PC-3 (cell line): ENCODE measurements at regions not wholly inside any gene's neighbourhood (a gene's known extent, or its start where the extent isn't known, plus 50 kb on each side); places are given as distances from the start of the nearest gene placed in this dataset.
A peak's percentile ranks its signal among the peaks of the same experiment; 100 is the strongest.

Source experiments
- ATAC-seq: fragments of 200-7000 bp; cut with Tn5 transposase; 2 replicates; pipeline ENCODE4 v1.9.1; 2020; ENCODE audit warnings: mild to moderate bottlenecking, moderate library complexity
- BruUV-seq: library from RNA; stranded (reverse); fragments of 400-500 nt; replicated peaks from 2 replicates; lab custom pipeline; 2021; lab: Mats Ljungman, UMichigan
- CTCF ChIA-PET: fragments of 300-600 bp; sonication (Branson Sonifier 250); formaldehyde crosslinking; loops from one replicate; lab custom pipeline; 2022; ENCODE audit warnings: antibody characterized with exemption; lab: Charles Lee
- POLR2A ChIA-PET: fragments of 300-600 bp; sonication (Branson Sonifier 250); formaldehyde crosslinking; loops from one replicate; lab custom pipeline; 2022; ENCODE audit warnings: antibody characterized with exemption; ENCODE audit not compliant: unreplicated experiment; lab: Charles Lee
- DNase-seq: peaks from one replicate; pipeline ENCODE4 v3.0.0-alpha.2; 2015
- H2AFZ ChIP-seq: fragments of 300-600 bp; sonication (generic); 2 replicates; pipeline ENCODE4 v1.6.0; 2016; ENCODE audit warnings: antibody characterized with exemption, low read length
- H3F3A ChIP-seq: fragments of 300-600 bp; sonication (generic); one replicate; pipeline ENCODE4 v1.6.0; 2017; ENCODE audit warnings: antibody characterized with exemption, low read length, control low read depth, mild to moderate bottlenecking; ENCODE audit not compliant: unreplicated experiment
- H3K27ac ChIP-seq: fragments of 300-600 bp; sonication (generic); 2 replicates; pipeline ENCODE4 v1.5.1; 2016; ENCODE audit warnings: mild to moderate bottlenecking, low read length
- H3K27me3 ChIP-seq: fragments of 300-600 bp; sonication (generic); 2 replicates; pipeline ENCODE4 v1.6.1; 2016; ENCODE audit warnings: low read length, mixed read lengths
- H3K36me3 ChIP-seq: fragments of 300-600 bp; sonication (generic); 2 replicates; pipeline ENCODE4 v1.6.1; 2016; ENCODE audit warnings: low read depth, mixed run types, low read length, mixed read lengths
- H3K4me1 ChIP-seq: fragments of 300-600 bp; sonication (generic); 2 replicates; pipeline ENCODE4 v1.5.1; 2016; ENCODE audit warnings: low read length; ENCODE audit not compliant: insufficient read depth
- H3K4me2 ChIP-seq: fragments of 300-600 bp; sonication (generic); 2 replicates; pipeline ENCODE4 v1.6.0; 2016; ENCODE audit warnings: low read length
- H3K4me3 ChIP-seq: fragments of 300-600 bp; sonication (generic); 2 replicates; pipeline ENCODE4 v1.5.1; 2016; ENCODE audit warnings: mild to moderate bottlenecking, low read length, mixed read lengths
- H3K79me2 ChIP-seq: fragments of 300-600 bp; sonication (generic); 2 replicates; pipeline ENCODE4 v1.6.1; 2017; ENCODE audit warnings: low read length, mixed read lengths
- H3K9ac ChIP-seq: fragments of 300-600 bp; sonication (generic); 2 replicates; pipeline ENCODE4 v1.6.0; 2016; ENCODE audit warnings: mild to moderate bottlenecking, low read length
- H3K9me2 ChIP-seq: fragments of 300-600 bp; sonication (generic); replicated peaks from 2 replicates; pipeline ENCODE4 v1.6.1; 2016; ENCODE audit warnings: mixed run types, low read length, mixed read lengths
- H3K9me3 ChIP-seq: fragments of 300-600 bp; sonication (generic); 2 replicates; pipeline ENCODE4 v1.6.1; 2016; ENCODE audit warnings: low read length, mixed read lengths
- H4K20me1 ChIP-seq: fragments of 300-600 bp; sonication (generic); 2 replicates; pipeline ENCODE4 v1.6.1; 2016; ENCODE audit warnings: low read length, mixed read lengths
- EZH2 ChIP-seq: fragments of 300-600 bp; sonication (generic); IDR thresholded peaks from one replicate; pipeline ENCODE4 v1.6.1; 2017; ENCODE audit warnings: antibody characterized with exemption, mild to moderate bottlenecking, low read length; ENCODE audit not compliant: unreplicated experiment
- EZH2phosphoT487 ChIP-seq: fragments of 300-600 bp; sonication (generic); IDR thresholded peaks from 2 replicates; pipeline ENCODE4 v1.6.1; 2018; ENCODE audit warnings: mild to moderate bottlenecking, antibody characterized with exemption, low read length, borderline replicate concordance
- intact Hi-C: fragments of 100-400 bp; cut with micrococcal nuclease; formaldehyde crosslinking; loops from 2 replicates; pipeline ENCODE4 v1.9.0; 2023
- TF ChIP-seq, protein P1 (sequence below): fragments of 300-600 bp; sonication (generic); conservative IDR thresholded peaks from 2 replicates; pipeline ENCODE4 v1.5.1; 2017; ENCODE audit warnings: antibody characterized with exemption, low read depth, mild to moderate bottlenecking, low read length

DNA sequence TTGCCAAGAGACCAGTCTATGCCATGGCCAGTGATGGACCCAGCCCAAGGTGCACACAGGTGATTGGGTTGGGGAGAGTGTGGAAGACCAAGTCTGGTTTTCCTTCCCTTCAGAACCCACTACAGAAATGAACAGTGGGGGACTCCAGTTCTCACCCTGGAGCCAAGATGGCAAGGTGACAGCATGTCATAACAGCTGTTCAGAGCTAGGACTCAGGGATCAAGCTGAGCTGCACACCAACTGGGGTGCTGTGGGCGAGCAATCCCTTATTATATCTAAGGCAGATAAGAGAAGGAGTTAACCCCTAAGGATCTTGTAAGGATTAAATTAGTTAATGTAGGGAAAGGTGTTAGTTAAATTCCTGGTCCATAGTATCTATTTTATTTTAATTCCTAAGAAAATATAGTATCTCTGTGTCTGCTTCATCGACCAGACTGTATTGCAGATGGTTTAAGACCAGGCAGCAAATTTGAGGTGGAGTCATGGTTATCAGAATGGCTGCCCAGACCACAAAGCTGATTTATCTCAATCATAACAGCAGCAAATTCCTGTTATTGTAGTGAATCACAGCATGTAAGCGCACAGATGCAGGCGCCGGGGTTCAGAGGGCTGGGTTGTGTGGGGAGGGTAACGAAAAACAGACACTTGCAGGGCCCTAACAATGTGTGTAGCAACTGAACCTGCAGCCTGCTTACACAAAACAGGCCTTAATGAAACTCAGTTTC lies 208.7 kb upstream of the ZNF32 start:
- ChIA-PET CTCF (no interaction called here), POLR2A (no interaction called here)
- Histone ChIP-seq H3K9ac (no peak overlapping the region), H3K27ac (no peak overlapping the region), H3K79me2 (no peaks in the 10 kb centered on the region), H4K20me1 (no peaks in the 10 kb centered on the region), H2AFZ (no peak overlapping the region), H3F3A (no peaks in the 10 kb centered on the region), H3K36me3 (no peaks in the 10 kb centered on the region), H3K4me3 (no peak overlapping the region), H3K4me2 (no peak overlapping the region), H3K4me1 (no peaks in the 10 kb centered on the region; the same call in 1 of the 2 replicates), H3K9me3 (no peaks in the 10 kb centered on the region), H3K9me2 (no peaks in the 10 kb centered on the region), H3K27me3 (no peaks in the 10 kb centered on the region)
- no TSS peak for BruUV-seq
- DNase-seq (peak; percentile 30), ATAC-seq (no peak)
- intact Hi-C loops, result no loop called here
- TF ChIP-seq EZH2phosphoT487 (no peak), EZH2 (no peak)

DNA sequence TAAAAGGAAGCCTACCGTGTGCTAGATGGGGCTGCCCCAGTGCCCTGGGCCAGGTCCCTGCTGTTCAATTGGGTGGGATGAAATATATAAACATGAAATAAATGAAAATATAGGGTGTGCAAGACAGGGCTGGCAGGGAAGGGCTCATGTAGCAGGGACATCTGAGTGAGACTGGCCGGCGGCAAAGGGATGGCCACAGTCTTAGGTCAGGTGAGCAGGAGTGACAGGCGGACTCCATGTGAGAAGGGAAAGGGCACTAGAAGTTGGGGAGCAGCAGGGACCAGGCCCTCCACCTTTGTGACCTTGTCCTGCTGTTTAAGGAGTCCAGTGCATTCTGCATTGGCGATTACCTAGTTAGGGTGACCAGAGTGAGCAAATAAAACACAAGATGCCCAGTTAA lies 207.6 kb upstream of the ZNF32 start:
- POLR2A ChIA-PET, result no interaction called here
- TF ChIP-seq EZH2 (no peak), EZH2phosphoT487 (no peak)
- TF ChIP-seq, protein P1, sequence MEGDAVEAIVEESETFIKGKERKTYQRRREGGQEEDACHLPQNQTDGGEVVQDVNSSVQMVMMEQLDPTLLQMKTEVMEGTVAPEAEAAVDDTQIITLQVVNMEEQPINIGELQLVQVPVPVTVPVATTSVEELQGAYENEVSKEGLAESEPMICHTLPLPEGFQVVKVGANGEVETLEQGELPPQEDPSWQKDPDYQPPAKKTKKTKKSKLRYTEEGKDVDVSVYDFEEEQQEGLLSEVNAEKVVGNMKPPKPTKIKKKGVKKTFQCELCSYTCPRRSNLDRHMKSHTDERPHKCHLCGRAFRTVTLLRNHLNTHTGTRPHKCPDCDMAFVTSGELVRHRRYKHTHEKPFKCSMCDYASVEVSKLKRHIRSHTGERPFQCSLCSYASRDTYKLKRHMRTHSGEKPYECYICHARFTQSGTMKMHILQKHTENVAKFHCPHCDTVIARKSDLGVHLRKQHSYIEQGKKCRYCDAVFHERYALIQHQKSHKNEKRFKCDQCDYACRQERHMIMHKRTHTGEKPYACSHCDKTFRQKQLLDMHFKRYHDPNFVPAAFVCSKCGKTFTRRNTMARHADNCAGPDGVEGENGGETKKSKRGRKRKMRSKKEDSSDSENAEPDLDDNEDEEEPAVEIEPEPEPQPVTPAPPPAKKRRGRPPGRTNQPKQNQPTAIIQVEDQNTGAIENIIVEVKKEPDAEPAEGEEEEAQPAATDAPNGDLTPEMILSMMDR, result no peak

DNA sequence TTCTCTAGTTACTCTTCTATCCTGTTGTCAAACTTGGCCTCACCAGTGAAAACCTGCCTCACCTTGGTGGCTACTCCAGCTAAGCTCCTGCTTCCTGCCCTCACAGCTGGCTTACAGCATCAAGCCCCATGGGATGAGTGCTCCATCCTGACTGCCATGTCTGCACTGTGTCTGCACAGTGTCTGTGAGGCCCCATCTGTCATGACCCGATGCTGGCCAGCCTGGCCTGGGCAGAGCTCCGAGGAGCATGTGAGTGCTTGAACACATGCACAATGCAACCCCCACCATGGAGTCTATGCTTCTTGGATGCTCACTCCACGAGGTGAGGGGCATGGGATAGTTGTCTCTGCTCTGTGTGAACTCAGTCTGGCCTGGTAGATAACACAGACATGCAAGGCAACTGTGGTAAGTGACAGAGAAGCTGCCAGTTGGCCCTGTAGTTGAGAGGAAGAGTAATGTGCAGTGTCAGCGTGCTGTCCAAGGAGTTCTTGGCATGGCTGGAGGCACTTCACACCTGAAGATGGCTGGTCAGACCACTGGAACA lies 207.1 kb upstream of the ZNF32 start:
- Histone ChIP-seq H3K4me3 (no peak overlapping the region), H3K4me1 (no peaks in the 10 kb centered on the region; the same call in 1 of the 2 replicates), H3K27me3 (no peaks in the 10 kb centered on the region), H3K9me2 (no peaks in the 10 kb centered on the region), H3K9me3 (no peaks in the 10 kb centered on the region), H2AFZ (no peak overlapping the region), H3F3A (no peaks in the 10 kb centered on the region), H3K36me3 (no peaks in the 10 kb centered on the region), H3K27ac (no peak overlapping the region), H3K4me2 (no peak overlapping the region), H3K9ac (no peak overlapping the region), H4K20me1 (no peaks in the 10 kb centered on the region), H3K79me2 (no peaks in the 10 kb centered on the region)
- ChIA-PET CTCF (no interaction called here), POLR2A (no interaction called here)
- ATAC-seq (no peak), DNase-seq (no peak)
- intact Hi-C loops, result no loop called here
- TF ChIP-seq EZH2, result no peak
- TF ChIP-seq, protein P1, result no peak
- no peak for TF ChIP-seq EZH2phosphoT487
- BruUV-seq, result no TSS peak

More for the DNA sequence above, 207.6 kb upstream of the ZNF32 start:
- intact Hi-C loops, result no loop called here
- H3K4me1 ChIP-seq, result no peaks in the 10 kb centered on the region; the same call in 1 of the 2 replicates
- DNase-seq (no peak), ATAC-seq (no peak)
- no peak overlapping the region for H3K27ac ChIP-seq
- no peaks in the 10 kb centered on the region for H3K9me2 ChIP-seq
- no peak overlapping the region for H2AFZ ChIP-seq
- H3K4me2 ChIP-seq, result no peak overlapping the region
- no peaks in the 10 kb centered on the region for H4K20me1 ChIP-seq
- H3K79me2 ChIP-seq, result no peaks in the 10 kb centered on the region
- no peak overlapping the region for H3K9ac ChIP-seq
- no peaks in the 10 kb centered on the region for H3F3A ChIP-seq
- CTCF ChIA-PET, result no interaction called here
- H3K36me3 ChIP-seq, result no peaks in the 10 kb centered on the region
- no TSS peak for BruUV-seq
- no peak overlapping the region for H3K4me3 ChIP-seq
- H3K9me3 ChIP-seq, result no peaks in the 10 kb centered on the region
- H3K27me3 ChIP-seq, result no peaks in the 10 kb centered on the region
